Neutrophil (primary cell): ENCODE measurements at regions not wholly inside any gene's neighbourhood (a gene's known extent, or its start where the extent isn't known, plus 50 kb on each side); places are given as distances from the start of the nearest gene placed in this dataset.

Experiments used
- H3K27ac ChIP-seq: fragments of 200-600 bp; sonication (generic); 2 replicates; pipeline ENCODE4 v1.5.1; 2016; ENCODE audit warnings: mild to moderate bottlenecking, moderate library complexity
- H3K27me3 ChIP-seq: fragments of 200-600 bp; sonication (generic); 2 replicates; pipeline ENCODE4 v1.6.0; 2016; ENCODE audit warnings: mild to moderate bottlenecking
- H3K36me3 ChIP-seq: fragments of 200-600 bp; sonication (generic); 2 replicates; pipeline ENCODE4 v1.5.1; 2017
- H3K4me1 ChIP-seq, 2 experiments: fragments of 200-600 bp in 1 of 2; sonication (generic) in 1 of 2; 1 replicate in 1 of 2; 2 replicates in 1 of 2; pipeline versions ENCODE4 v1.5.1 to v1.6.1; 2013 to 2016; ENCODE audit warnings: low read depth in 1 of 2, low read length in 1 of 2, mild to moderate bottlenecking in 1 of 2, moderate library complexity in 1 of 2; ENCODE audit not compliant: control insufficient read depth in 1 of 2, insufficient read depth in 1 of 2
- H3K4me3 ChIP-seq, 2 experiments: fragments of 200-600 bp in 1 of 2; sonication (generic) in 1 of 2; 1 replicate in 1 of 2; 2 replicates in 1 of 2; pipeline ENCODE4 v1.5.1; 2013 to 2016; ENCODE audit warnings: low read depth in 1 of 2, low read length in 1 of 2, mild to moderate bottlenecking in 1 of 2, moderate library complexity in 1 of 2
- H3K9me3 ChIP-seq: fragments of 200-600 bp; sonication (generic); 2 replicates; pipeline ENCODE4 v1.5.1; 2016
- CTCF ChIP-seq: fragments of 200-600 bp; sonication (generic); IDR thresholded peaks from 2 replicates; pipeline ENCODE4 v1.5.1; 2016; ENCODE audit warnings: antibody characterized with exemption

GRCh38 chr7:13201628-13202027 is 514.2 kb downstream of the ARL4A start:
- no peak for TF ChIP-seq CTCF
- H3K27ac ChIP-seq = no peak overlapping the region
- no peaks in the 10 kb centered on the region for H3K27me3 ChIP-seq
- H3K9me3 ChIP-seq = no peaks in the 10 kb centered on the region
- no peak overlapping the region for H3K4me3 ChIP-seq
- no peaks in the 10 kb centered on the region for H3K4me1 ChIP-seq
- H3K36me3 ChIP-seq = no peaks in the 10 kb centered on the region

- no peaks in the 10 kb centered on the region for H3K4me1 ChIP-seq
- no peak overlapping the region for H3K27ac ChIP-seq
- H3K9me3 ChIP-seq = no peaks in the 10 kb centered on the region
- no peaks in the 10 kb centered on the region for H3K36me3 ChIP-seq
- no peak overlapping the region for H3K4me3 ChIP-seq
- TF ChIP-seq CTCF = no peak
- H3K27me3 ChIP-seq = no peaks in the 10 kb centered on the region
These were observed 530.3 kb downstream of the ARL4A start for GRCh38 chr7:13217768-13218167.

- Histone ChIP-seq H3K27ac (no peak overlapping the region), H3K36me3 (no peaks in the 10 kb centered on the region), H3K9me3 (no peaks in the 10 kb centered on the region), H3K4me1 (no peaks in the 10 kb centered on the region), H3K4me3 (no peak overlapping the region), H3K27me3 (no peaks in the 10 kb centered on the region)
- TF ChIP-seq CTCF = no peak
These were observed 537.6 kb downstream of the ARL4A start for GRCh38 chr7:13225068-13225467.

GRCh38 chr7:13226385-13226784 is 539.0 kb downstream of the ARL4A start:
- no peak for TF ChIP-seq CTCF

GRCh38 chr7:13231216-13231615 is 543.8 kb downstream of the ARL4A start:
- H3K4me3 ChIP-seq = no peak overlapping the region
- no peak for TF ChIP-seq CTCF

More at GRCh38 chr7:13226385-13226784, 539.0 kb downstream of the ARL4A start:
- Histone ChIP-seq H3K36me3 (no peaks in the 10 kb centered on the region), H3K4me1 (no peaks in the 10 kb centered on the region), H3K4me3 (no peak overlapping the region), H3K27me3 (no peaks in the 10 kb centered on the region), H3K27ac (no peak overlapping the region), H3K9me3 (no peaks in the 10 kb centered on the region)

GRCh38 chr7:13235436-13235835 is 548.0 kb downstream of the ARL4A start:
- no peak for TF ChIP-seq CTCF
- Histone ChIP-seq H3K27ac (no peak overlapping the region), H3K4me1 (no peaks in the 10 kb centered on the region)

More at GRCh38 chr7:13231216-13231615, 543.8 kb downstream of the ARL4A start:
- no peaks in the 10 kb centered on the region for H3K27me3 ChIP-seq
- no peaks in the 10 kb centered on the region for H3K9me3 ChIP-seq
- no peak overlapping the region for H3K27ac ChIP-seq
- no peaks in the 10 kb centered on the region for H3K4me1 ChIP-seq
- no peaks in the 10 kb centered on the region for H3K36me3 ChIP-seq

More at GRCh38 chr7:13235436-13235835, 548.0 kb downstream of the ARL4A start:
- no peak overlapping the region for H3K4me3 ChIP-seq
- H3K36me3 ChIP-seq = no peaks in the 10 kb centered on the region
- no peaks in the 10 kb centered on the region for H3K27me3 ChIP-seq
- H3K9me3 ChIP-seq = no peaks in the 10 kb centered on the region
